ENCODE measurements at regions not wholly inside any gene's neighbourhood (a gene's known extent, or its start where the extent isn't known, plus 50 kb on each side); places are given as distances from the start of the nearest gene placed in this dataset.

GRCh38 chr10:128286141-128286761 lies 160.0 kb upstream of the MKI67 start:
- TF ChIP-seq CTCF (IDR thresholded peaks at IDR 0.05; ENCODE audit: low read length) (no peak), EZH2 (IDR thresholded peaks at IDR 0.05; ENCODE audit: borderline replicate concordance, low read length) (no peak)
